Thyroid gland (tissue), 4 donors: ENCODE measurements at regions not wholly inside any gene's neighbourhood (a gene's known extent, or its start where the extent isn't known, plus 50 kb on each side); places are given as distances from the start of the nearest gene placed in this dataset.

Experiments used
- DNase-seq, 2 donors: peaks; one replicate each; pipeline ENCODE4 v3.0.0-alpha.2; 2019
- H3K27ac ChIP-seq, 3 donors: fragments of 200-600 bp; sonication (generic); 1 replicate in 2 of 3; 2 replicates in 1 of 3; pipeline ENCODE4 v1.5.1; 2016 to 2019; ENCODE audit warnings: mild to moderate bottlenecking in 1 of 3, moderate library complexity in 1 of 3
- H3K27me3 ChIP-seq: fragments of 200-600 bp; sonication (generic); one replicate; pipeline ENCODE4 v1.5.1; 2019
- H3K36me3 ChIP-seq, 2 donors: fragments of 200-600 bp; sonication (generic); one replicate each; pipeline ENCODE4 v1.5.1; 2016 to 2019
- H3K4me1 ChIP-seq, 2 donors: fragments of 200-600 bp; sonication (generic); one replicate each; pipeline ENCODE4 v1.5.1; 2017 to 2019
- H3K4me3 ChIP-seq, 3 donors: fragments of 200-600 bp; sonication (generic); replicated peaks in 1 of 3; 1 replicate in 2 of 3; 2 replicates in 1 of 3; pipeline ENCODE4 v1.5.1; 2016; ENCODE audit warnings: mild to moderate bottlenecking in 1 of 3
- H3K9me3 ChIP-seq: fragments of 200-600 bp; sonication (generic); one replicate; pipeline ENCODE4 v1.5.1; 2017
- CTCF ChIP-seq, 6 experiments: fragments of 200-600 bp in 3 of 6; fragments of 450-650 bp in 3 of 6; sonication (generic) in 3 of 6; IDR thresholded peaks; one replicate each; pipeline ENCODE4 v1.5.1; 2016 to 2019; ENCODE audit warnings: antibody characterized with exemption in 6 of 6, mild to moderate bottlenecking in 2 of 6, inconsistent platforms in 1 of 6, moderate library complexity in 1 of 6
- POLR2A ChIP-seq, 2 donors: fragments of 450-650 bp; IDR thresholded peaks; one replicate each; pipeline ENCODE4 v1.6.1; 2017; ENCODE audit warnings: antibody characterized with exemption in 2 of 2, mild to moderate bottlenecking in 2 of 2, moderate library complexity in 1 of 2
- WGBS, 2 donors: methylation state at CpG; one replicate each; pipeline ENCODE4 v1.1.5; 2017; 5-methylcytosine and 5-hydroxymethylcytosine counted together
- intact Hi-C: fragments of 100-400 bp; cut with DNase I; formaldehyde crosslinking; loops from one replicate; pipeline ENCODE4 v1.15.1; 2023

GRCh38 chr5:8714198-8714597 lies 831.7 kb downstream of the SEMA5A start:
- Histone ChIP-seq H3K36me3 (no peaks in the 10 kb centered on the region), H3K27ac (no peak overlapping the region), H3K9me3 (no peaks in the 10 kb centered on the region), H3K4me3 (no peak overlapping the region), H3K4me1 (no peaks in the 10 kb centered on the region), H3K27me3 (no peaks in the 10 kb centered on the region)
- TF ChIP-seq POLR2A (IDR thresholded peaks at IDR 0.05): no peak
- TF ChIP-seq CTCF (IDR thresholded peaks at IDR 0.05): no peak
- intact Hi-C loops: no loop called here
- no peak for DNase-seq
- 72 to 84% methylated on average over 1 of the region's 1 CpG for WGBS, 2 donors

DNA sequence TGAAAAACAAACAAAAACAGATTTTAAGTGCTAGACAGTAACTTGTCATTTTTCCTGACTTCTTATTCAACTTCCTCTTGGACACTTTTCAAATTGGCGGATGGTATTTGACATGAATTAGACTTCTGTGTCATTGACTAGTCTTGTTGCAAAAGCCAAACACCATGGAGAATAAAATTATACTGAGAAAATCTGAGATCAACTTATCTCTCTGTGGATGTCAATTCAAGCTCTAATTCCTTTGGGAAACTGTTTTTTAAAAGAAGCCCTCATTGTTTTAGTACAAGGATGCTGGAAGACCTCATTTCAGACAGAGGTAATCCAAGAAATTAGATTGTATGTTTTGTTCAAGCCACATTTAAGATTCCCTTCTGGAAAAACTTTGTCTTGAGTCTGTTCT lies 831.0 kb downstream of the SEMA5A start:
- H3K9me3 ChIP-seq: no peaks in the 10 kb centered on the region
- DNase-seq: no peak
- no peaks in the 10 kb centered on the region for H3K36me3 ChIP-seq
- H3K27me3 ChIP-seq: no peaks in the 10 kb centered on the region
- intact Hi-C loops: no loop called here
- no peak overlapping the region for H3K4me3 ChIP-seq
- WGBS, 2 donors: 71 to 79% methylated on average over 1 of the region's 1 CpG
- no peaks in the 10 kb centered on the region for H3K4me1 ChIP-seq
- H3K27ac ChIP-seq: no peak overlapping the region
- no peak for TF ChIP-seq POLR2A (IDR thresholded peaks at IDR 0.05)
- TF ChIP-seq CTCF (IDR thresholded peaks at IDR 0.05): no peak

- intact Hi-C loops: no loop called here
- no peak for DNase-seq
- no peak for TF ChIP-seq CTCF (IDR thresholded peaks at IDR 0.05)
- H3K27ac ChIP-seq: no peak overlapping the region
- H3K9me3 ChIP-seq: no peaks in the 10 kb centered on the region
- H3K36me3 ChIP-seq: no peaks in the 10 kb centered on the region
- no peaks in the 10 kb centered on the region for H3K4me1 ChIP-seq
- WGBS, 2 donors: 88 to 95% methylated on average over 7 of the region's 7 CpGs
- H3K4me3 ChIP-seq: no peak overlapping the region
- no peaks in the 10 kb centered on the region for H3K27me3 ChIP-seq
Measured at GRCh38 chr5:8719796-8720195, 826.1 kb downstream of the SEMA5A start.

DNA sequence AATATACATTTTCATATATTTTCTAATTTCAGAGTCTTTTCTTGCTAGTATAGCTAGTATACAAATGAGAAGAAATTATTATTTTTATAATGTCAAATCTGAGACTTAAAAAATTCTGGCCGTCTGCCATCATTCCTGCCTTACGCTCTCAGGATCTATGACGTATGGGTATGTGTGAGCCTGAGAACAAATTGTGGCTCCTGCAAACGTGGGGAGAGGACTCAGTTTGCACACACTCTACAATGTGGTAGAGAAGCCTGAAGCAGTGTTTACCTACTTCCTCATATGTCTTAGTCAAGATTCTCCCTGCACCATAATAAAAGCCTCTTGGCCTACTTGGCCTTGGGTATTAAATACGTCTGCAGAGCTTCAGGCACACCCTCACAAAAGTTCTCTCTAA lies 825.4 kb downstream of the SEMA5A start:
- WGBS, 2 donors: 65 to 74% methylated on average over 5 of the region's 5 CpGs
- H3K4me1 ChIP-seq: no peaks in the 10 kb centered on the region

DNA sequence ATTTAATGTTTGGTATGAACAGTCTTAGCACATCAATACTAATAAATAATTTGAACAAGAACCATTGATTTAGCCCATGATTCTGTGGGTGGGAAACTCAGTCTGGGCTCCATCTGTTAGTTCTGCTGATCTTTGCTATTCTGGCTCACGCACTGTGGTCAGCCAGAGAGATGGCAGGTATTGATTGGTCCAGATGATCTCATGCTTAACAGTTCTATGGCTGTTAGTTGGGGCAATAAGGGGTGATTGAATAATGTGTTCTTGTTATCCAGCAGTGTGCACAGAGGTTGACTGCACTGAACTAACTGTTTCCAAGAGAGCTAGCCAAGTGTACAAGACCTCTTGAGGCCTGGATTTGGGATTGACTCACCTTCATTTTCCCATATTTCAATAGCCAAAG lies 824.3 kb downstream of the SEMA5A start:
- Histone ChIP-seq H3K27ac (no peak overlapping the region), H3K36me3 (no peaks in the 10 kb centered on the region), H3K4me1 (no peaks in the 10 kb centered on the region), H3K4me3 (no peak overlapping the region), H3K9me3 (no peaks in the 10 kb centered on the region), H3K27me3 (no peaks in the 10 kb centered on the region)
- no peak for DNase-seq
- TF ChIP-seq POLR2A (IDR thresholded peaks at IDR 0.05): no peak
- 93 to 95% methylated on average over 1 of the region's 1 CpG for WGBS, 2 donors
- intact Hi-C loops: no loop called here

More for the DNA sequence above, 825.4 kb downstream of the SEMA5A start:
- H3K4me3 ChIP-seq: no peak overlapping the region
- no peaks in the 10 kb centered on the region for H3K27me3 ChIP-seq
- H3K9me3 ChIP-seq: no peaks in the 10 kb centered on the region
- TF ChIP-seq CTCF (IDR thresholded peaks at IDR 0.05) (no peak), POLR2A (IDR thresholded peaks at IDR 0.05) (no peak)
- intact Hi-C loops: no loop called here
- DNase-seq: no peak
- no peaks in the 10 kb centered on the region for H3K36me3 ChIP-seq
- no peak overlapping the region for H3K27ac ChIP-seq
